Bronchial epithelial cell (primary cell): ENCODE measurements at regions not wholly inside any gene's neighbourhood (a gene's known extent, or its start where the extent isn't known, plus 50 kb on each side); places are given as distances from the start of the nearest gene placed in this dataset.

Experiments used
- DNase-seq: peaks from one replicate; pipeline ENCODE4 v3.0.0-alpha.2; 2010; ENCODE audit warnings: low read depth
- FAIRE-seq: peaks from 2 replicates; lab custom pipeline; 2011; peaks lifted over from hg19 to GRCh38; lab: Jason Lieb, UNC
- H3K27me3 ChIP-seq: 2 replicates; pipeline ENCODE4 v1.5.1; 2011; ENCODE audit warnings: low read length; ENCODE audit not compliant: control insufficient read depth, insufficient read depth
- H3K36me3 ChIP-seq: 2 replicates; pipeline ENCODE4 v1.5.1; 2011; ENCODE audit warnings: low read length; ENCODE audit not compliant: control insufficient read depth, insufficient read depth
- H3K4me3 ChIP-seq: 2 replicates; pipeline ENCODE4 v1.5.1; 2011; ENCODE audit warnings: mild to moderate bottlenecking, low read depth, low read length, control low read depth
- CTCF ChIP-seq: IDR thresholded peaks from 2 replicates; pipeline ENCODE4 v1.5.1; 2011; ENCODE audit warnings: mild to moderate bottlenecking, moderate library complexity, low read length, control low read depth, inconsistent platforms; ENCODE audit not compliant: insufficient read depth, severe bottlenecking

- no peaks in the 10 kb centered on the region for H3K27me3 ChIP-seq
Observed at GRCh38 chr2:213202011-213202410, 50.6 kb upstream of the IKZF2 start.

GRCh38 chr2:213205944-213206343 is 54.5 kb upstream of the IKZF2 start:
- Histone ChIP-seq H3K36me3 (no peaks in the 10 kb centered on the region), H3K4me3 (no peak overlapping the region), H3K27me3 (no peaks in the 10 kb centered on the region)
- FAIRE-seq (no peak), DNase-seq (no peak)
- TF ChIP-seq CTCF: no peak

More at GRCh38 chr2:213202011-213202410, 50.6 kb upstream of the IKZF2 start:
- no peak for TF ChIP-seq CTCF
- no peaks in the 10 kb centered on the region for H3K36me3 ChIP-seq
- FAIRE-seq (no peak), DNase-seq (no peak)
- no peak overlapping the region for H3K4me3 ChIP-seq

GRCh38 chr2:213213186-213213585 is 61.8 kb upstream of the IKZF2 start:
- DNase-seq: no peak
- Histone ChIP-seq H3K27me3 (no peaks in the 10 kb centered on the region), H3K4me3 (no peak overlapping the region), H3K36me3 (no peaks in the 10 kb centered on the region)
- TF ChIP-seq CTCF: no peak
- FAIRE-seq: no peak

GRCh38 chr2:213214209-213214608 is 62.8 kb upstream of the IKZF2 start:
- Histone ChIP-seq H3K27me3 (no peaks in the 10 kb centered on the region), H3K4me3 (no peak overlapping the region), H3K36me3 (no peaks in the 10 kb centered on the region)
- TF ChIP-seq CTCF: no peak
- FAIRE-seq (no peak), DNase-seq (no peak)

- DNase-seq (peak; percentile 91), FAIRE-seq (no peak)
- Histone ChIP-seq H3K4me3 (no peak overlapping the region), H3K27me3 (no peaks in the 10 kb centered on the region), H3K36me3 (no peaks in the 10 kb centered on the region)
- TF ChIP-seq CTCF: no peak
Observed at GRCh38 chr2:213216461-213216860, 65.0 kb upstream of the IKZF2 start.

- H3K4me3 ChIP-seq: no peak overlapping the region
- TF ChIP-seq CTCF: no peak
- no peaks in the 10 kb centered on the region for H3K27me3 ChIP-seq
- no peak for FAIRE-seq
- H3K36me3 ChIP-seq: no peaks in the 10 kb centered on the region
- no peak for DNase-seq
Observed at GRCh38 chr2:213219816-213220215, 64.4 kb upstream of the SPAG16 start.
